Naive thymus-derived CD4-positive, alpha-beta T cell (primary cell): ENCODE measurements at regions not wholly inside any gene's neighbourhood (a gene's known extent, or its start where the extent isn't known, plus 50 kb on each side); places are given as distances from the start of the nearest gene placed in this dataset.
"Not testable (repeated sequence)": the region's sequence is repeated elsewhere in the genome, so short reads cannot be mapped to it uniquely, and the experiment has no call there.

Experiments used
- ATAC-seq: fragments of 150-1000 bp; cut with Tn5 transposase; 2 replicates; pipeline ENCODE4 v1.10.0; 2021; ENCODE audit warnings: mild to moderate bottlenecking, moderate library complexity
- CTCF ChIA-PET: fragments of 350-600 bp; sonication (Branson Sonifier 250); formaldehyde crosslinking; loops from one replicate; lab custom pipeline; 2021; ENCODE audit warnings: antibody characterized with exemption; lab: Charles Lee
- POLR2A ChIA-PET: fragments of 350-600 bp; sonication (Branson Sonifier 250); formaldehyde crosslinking; loops from one replicate; lab custom pipeline; 2021; ENCODE audit warnings: antibody characterized with exemption, inconsistent platforms; lab: Charles Lee
- DNase-seq, 9 donors: peaks; one replicate each; pipeline versions ENCODE4 v3.0.0 to v3.0.0-alpha.2; 2020 to 2022; ENCODE audit warnings: mixed read lengths in 1 of 9
- H3K27ac ChIP-seq: one replicate; pipeline ENCODE4 v1.7.0; 2013; ENCODE audit warnings: mild to moderate bottlenecking, low read depth, low read length, moderate library complexity
- H3K27me3 ChIP-seq, 2 donors: one replicate each; pipeline ENCODE4 v1.7.0; 2013; ENCODE audit warnings: low read length in 2 of 2, mild to moderate bottlenecking in 2 of 2, moderate library complexity in 2 of 2; ENCODE audit not compliant: control insufficient read depth in 2 of 2, insufficient read depth in 2 of 2
- H3K36me3 ChIP-seq, 3 experiments: 1 replicate in 2 of 3; 2 replicates in 1 of 3; pipeline ENCODE4 v1.7.0; 2013; ENCODE audit warnings: low read length in 3 of 3, mild to moderate bottlenecking in 3 of 3, moderate library complexity in 1 of 3; ENCODE audit not compliant: insufficient read depth in 3 of 3, control insufficient read depth in 2 of 3
- H3K4me1 ChIP-seq, 2 donors: one replicate each; pipeline ENCODE4 v1.7.0; 2013; ENCODE audit warnings: low read length in 2 of 2, mild to moderate bottlenecking in 2 of 2, moderate library complexity in 1 of 2; ENCODE audit not compliant: control insufficient read depth in 2 of 2, insufficient read depth in 2 of 2
- H3K4me3 ChIP-seq: 2 replicates; pipeline ENCODE4 v1.7.0; 2013; ENCODE audit warnings: mild to moderate bottlenecking, low read length
- H3K9me3 ChIP-seq, 3 experiments: 1 replicate in 2 of 3; 2 replicates in 1 of 3; pipeline ENCODE4 v1.7.0; 2013; ENCODE audit warnings: low read length in 3 of 3; ENCODE audit not compliant: control insufficient read depth in 2 of 3
- H3K27ac Mint-ChIP-seq, 9 donors: one replicate each; pipeline ENCODE4 v1.8.0; 2020 to 2022; ENCODE audit warnings: mixed read lengths in 9 of 9, mild to moderate bottlenecking in 8 of 9, moderate library complexity in 5 of 9, inconsistent platforms in 2 of 9
- H3K27me3 Mint-ChIP-seq, 5 donors: one replicate each; pipeline ENCODE4 v1.8.0; 2021 to 2022; ENCODE audit warnings: mixed read lengths in 5 of 5, mild to moderate bottlenecking in 1 of 5
- H3K36me3 Mint-ChIP-seq, 5 donors: one replicate each; pipeline ENCODE4 v1.8.0; 2020 to 2022; ENCODE audit warnings: mixed read lengths in 5 of 5, mild to moderate bottlenecking in 3 of 5, inconsistent platforms in 1 of 5
- H3K4me1 Mint-ChIP-seq, 7 donors: one replicate each; pipeline ENCODE4 v1.8.0; 2020 to 2022; ENCODE audit warnings: mixed read lengths in 7 of 7, mild to moderate bottlenecking in 3 of 7, inconsistent platforms in 1 of 7
- H3K4me3 Mint-ChIP-seq, 10 donors: one replicate each; pipeline ENCODE4 v1.8.0; 2020 to 2022; ENCODE audit warnings: mild to moderate bottlenecking in 10 of 10, mixed read lengths in 10 of 10, moderate library complexity in 6 of 10, inconsistent platforms in 2 of 10
- H3K9me3 Mint-ChIP-seq, 11 donors: one replicate each; pipeline ENCODE4 v1.8.0; 2020 to 2022; ENCODE audit warnings: mixed read lengths in 11 of 11, mild to moderate bottlenecking in 4 of 11, inconsistent platforms in 1 of 11, moderate library complexity in 1 of 11
- intact Hi-C, 2 donors: fragments of 100-400 bp; cut with micrococcal nuclease; formaldehyde crosslinking; loops; one replicate each; pipeline ENCODE4 v1.15.1; 2023

GRCh38 chr14:45757655-45758054 is 504.7 kb upstream of the MIS18BP1 start:
- no peak overlapping the region for H3K4me3 ChIP-seq
- Mint-ChIP-seq H3K27me3 (no peaks in the 10 kb centered on the region), H3K4me1 (peaks cover 0 to 2% (median 0%) of the 10 kb centered on the region in 7 donors), H3K27ac (no peak overlapping the region), H3K36me3 (peaks cover 0 to 6% (median 0%) of the 10 kb centered on the region in 5 donors), H3K9me3 (peaks cover 6 to 57% (median 29%) of the 10 kb centered on the region in 11 donors), H3K4me3 (no peak overlapping the region)
- DNase-seq = no peak
- H3K36me3 ChIP-seq = no peaks in the 10 kb centered on the region
- no peak for ATAC-seq
- ChIA-PET POLR2A (no interaction called here), CTCF (no interaction called here)
- no peak overlapping the region for H3K27ac ChIP-seq
- intact Hi-C loops = no loop called here
- peaks cover 0 to 4% (median 0%) of the 10 kb centered on the region in 3 experiments for H3K9me3 ChIP-seq
- H3K27me3 ChIP-seq = no peaks in the 10 kb centered on the region
- no peaks in the 10 kb centered on the region for H3K4me1 ChIP-seq

- H3K27me3 ChIP-seq, DNase-seq, H3K9me3 ChIP-seq, H3K4me3 Mint-ChIP-seq, H3K27ac ChIP-seq, H3K27ac Mint-ChIP-seq, POLR2A ChIA-PET, H3K36me3 Mint-ChIP-seq, H3K4me3 ChIP-seq, intact Hi-C loops, H3K4me1 Mint-ChIP-seq, ATAC-seq, H3K27me3 Mint-ChIP-seq, H3K4me1 ChIP-seq, H3K36me3 ChIP-seq, CTCF ChIA-PET: not testable (repeated sequence)
- H3K9me3 Mint-ChIP-seq = peaks cover 5 to 58% (median 30%) of the 10 kb centered on the region in 11 donors
Measured at GRCh38 chr14:45756412-45756811, 503.4 kb upstream of the MIS18BP1 start.

DNA sequence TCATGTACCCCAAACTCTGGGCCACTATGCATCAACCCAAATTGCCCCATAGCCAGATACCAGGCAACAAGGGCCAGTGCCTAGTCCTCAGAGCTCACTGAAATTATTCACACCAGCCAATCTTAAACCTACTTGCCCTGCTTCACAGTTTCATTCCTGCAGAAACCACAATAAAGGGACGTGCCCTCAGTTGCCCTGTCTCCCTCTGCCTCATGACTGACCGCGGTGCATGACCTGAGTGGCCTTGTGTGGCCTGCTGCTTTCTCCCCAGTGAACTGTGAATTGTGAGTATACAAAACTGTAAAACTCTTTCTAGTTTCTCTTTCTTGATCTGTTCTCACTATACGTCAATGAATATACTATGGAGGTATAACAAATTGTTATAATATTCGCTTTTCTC is 490.9 kb upstream of the MIS18BP1 start:
- Mint-ChIP-seq H3K9me3 (peaks cover 2 to 25% (median 8%) of the 10 kb centered on the region in 11 donors), H3K36me3 (no peaks in the 10 kb centered on the region), H3K4me1 (no peaks in the 10 kb centered on the region), H3K4me3 (no peak overlapping the region), H3K27me3 (no peaks in the 10 kb centered on the region), H3K27ac (no peak overlapping the region)
- Histone ChIP-seq H3K4me3 (no peak overlapping the region), H3K27ac (no peak overlapping the region), H3K4me1 (no peaks in the 10 kb centered on the region), H3K9me3 (no peaks in the 10 kb centered on the region), H3K27me3 (no peaks in the 10 kb centered on the region), H3K36me3 (no peaks in the 10 kb centered on the region)
- intact Hi-C loops = no loop called here
- POLR2A ChIA-PET = no interaction called here
- ATAC-seq (no peak), DNase-seq (no peak)
- CTCF ChIA-PET = no interaction called here

DNA sequence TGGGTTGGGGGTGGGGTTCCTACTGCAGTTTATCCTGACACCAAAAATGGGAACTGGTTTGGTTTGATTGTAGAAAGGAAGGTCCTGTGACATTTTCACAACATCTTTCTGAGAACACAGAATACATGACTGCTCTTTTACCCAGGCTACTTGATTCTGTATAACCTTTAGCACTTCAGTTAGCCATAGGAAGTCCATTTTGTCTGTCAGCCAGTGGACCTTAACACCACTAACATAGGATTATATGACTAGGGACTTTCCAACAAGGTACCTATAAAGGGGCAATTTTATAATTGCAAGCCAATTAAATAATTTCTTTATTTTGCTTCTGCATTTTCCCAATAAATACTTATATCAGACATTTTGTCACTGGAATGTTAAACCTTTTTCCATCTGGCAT is 489.2 kb upstream of the MIS18BP1 start:
- no peaks in the 10 kb centered on the region for H3K27me3 ChIP-seq
- peaks cover 2 to 27% (median 8%) of the 10 kb centered on the region in 11 donors for H3K9me3 Mint-ChIP-seq
- H3K4me1 Mint-ChIP-seq = no peaks in the 10 kb centered on the region
- H3K27ac ChIP-seq = no peak overlapping the region
- H3K27me3 Mint-ChIP-seq = no peaks in the 10 kb centered on the region
- no peaks in the 10 kb centered on the region for H3K9me3 ChIP-seq
- H3K4me1 ChIP-seq = no peaks in the 10 kb centered on the region
- POLR2A ChIA-PET = no interaction called here
- intact Hi-C loops = no loop called here
- CTCF ChIA-PET = no interaction called here
- H3K36me3 ChIP-seq = no peaks in the 10 kb centered on the region
- DNase-seq (no peak), ATAC-seq (no peak)
- no peak overlapping the region for H3K4me3 ChIP-seq
- no peak overlapping the region for H3K4me3 Mint-ChIP-seq
- H3K36me3 Mint-ChIP-seq = no peaks in the 10 kb centered on the region
- no peak overlapping the region for H3K27ac Mint-ChIP-seq

- Histone ChIP-seq H3K27me3 (no peaks in the 10 kb centered on the region), H3K9me3 (no peaks in the 10 kb centered on the region), H3K4me1 (no peaks in the 10 kb centered on the region), H3K4me3 (no peak overlapping the region), H3K36me3 (no peaks in the 10 kb centered on the region), H3K27ac (no peak overlapping the region)
- intact Hi-C loops = no loop called here
- H3K27ac Mint-ChIP-seq = no peak overlapping the region
- no peak for DNase-seq
- CTCF ChIA-PET = no interaction called here
- H3K36me3 Mint-ChIP-seq = no peaks in the 10 kb centered on the region
- peaks cover 0 to 15% (median 8%) of the 10 kb centered on the region in 11 donors for H3K9me3 Mint-ChIP-seq
- no peak overlapping the region for H3K4me3 Mint-ChIP-seq
- no peaks in the 10 kb centered on the region for H3K4me1 Mint-ChIP-seq
- H3K27me3 Mint-ChIP-seq = no peaks in the 10 kb centered on the region
- ATAC-seq = no peak
- POLR2A ChIA-PET = no interaction called here
Measured at GRCh38 chr14:45728434-45729225, 475.6 kb upstream of the MIS18BP1 start.

DNA sequence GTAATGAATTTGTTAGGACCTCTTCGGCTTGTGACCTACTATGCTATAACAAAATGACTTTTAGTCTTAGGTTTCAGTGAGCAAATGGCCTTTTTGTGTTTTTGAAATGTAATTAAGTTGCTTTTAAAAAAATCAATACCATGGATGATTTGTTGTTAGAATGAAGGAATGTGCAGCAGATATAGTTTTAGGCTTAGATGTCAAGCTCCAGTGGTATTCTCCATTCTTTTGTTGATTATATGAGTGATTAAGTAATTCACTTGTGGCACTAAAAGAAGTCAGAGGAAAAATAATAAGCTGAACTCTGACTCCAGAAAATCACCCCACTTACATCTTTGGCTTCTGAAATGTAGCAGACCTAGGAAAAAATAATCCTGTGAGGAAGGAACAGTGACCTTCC is 474.1 kb upstream of the MIS18BP1 start:
- Histone ChIP-seq H3K27me3 (no peaks in the 10 kb centered on the region), H3K4me3 (no peak overlapping the region), H3K9me3 (no peaks in the 10 kb centered on the region), H3K36me3 (no peaks in the 10 kb centered on the region), H3K27ac (no peak overlapping the region), H3K4me1 (no peaks in the 10 kb centered on the region)
- Mint-ChIP-seq H3K4me1 (no peaks in the 10 kb centered on the region), H3K36me3 (no peaks in the 10 kb centered on the region), H3K9me3 (peaks cover 0 to 12% (median 6%) of the 10 kb centered on the region in 11 donors), H3K27me3 (no peaks in the 10 kb centered on the region), H3K27ac (no peak overlapping the region), H3K4me3 (no peak overlapping the region)
- DNase-seq (no peak), ATAC-seq (no peak)
- intact Hi-C loops = no loop called here
- ChIA-PET POLR2A (no interaction called here), CTCF (no interaction called here)

- POLR2A ChIA-PET = no interaction called here
- Mint-ChIP-seq H3K4me1 (no peaks in the 10 kb centered on the region), H3K9me3 (peaks cover 2 to 21% (median 9%) of the 10 kb centered on the region in 11 donors), H3K27me3 (no peaks in the 10 kb centered on the region), H3K27ac (no peak overlapping the region), H3K4me3 (no peak overlapping the region), H3K36me3 (no peaks in the 10 kb centered on the region)
- Histone ChIP-seq H3K4me3 (no peak overlapping the region), H3K36me3 (no peaks in the 10 kb centered on the region), H3K27ac (no peak overlapping the region), H3K27me3 (no peaks in the 10 kb centered on the region), H3K4me1 (no peaks in the 10 kb centered on the region), H3K9me3 (no peaks in the 10 kb centered on the region)
- DNase-seq (no peak), ATAC-seq (no peak)
- intact Hi-C loops = no loop called here
- CTCF ChIA-PET = no interaction called here
Measured at GRCh38 chr14:45721472-45721871, 468.5 kb upstream of the MIS18BP1 start.
